IMR-90 (cell line): ENCODE measurements at regions not wholly inside any gene's neighbourhood (a gene's known extent, or its start where the extent isn't known, plus 50 kb on each side); places are given as distances from the start of the nearest gene placed in this dataset.

ENCODE experiments used
- ATAC-seq: fragments of 200-7000 bp; cut with Tn5 transposase; 2 replicates; pipeline ENCODE4 v1.9.1; 2020; ENCODE audit warnings: low read depth, mild to moderate bottlenecking, moderate library complexity
- BruUV-seq: library from RNA; stranded (reverse); fragments of 400-500 nt; replicated peaks from 2 replicates; lab custom pipeline; 2021; lab: Mats Ljungman, UMichigan
- CTCF ChIA-PET: fragments of 300-600 bp; formaldehyde crosslinking; extraction: SDS; loops from one replicate; lab custom pipeline; 2021; ENCODE audit warnings: antibody characterized with exemption; lab: Yijun Ruan, JAX
- POLR2A ChIA-PET: fragments of 300-600 bp; sonication (Branson Sonifier 250); formaldehyde crosslinking; loops from one replicate; lab custom pipeline; 2022; ENCODE audit warnings: antibody characterized with exemption; ENCODE audit not compliant: unreplicated experiment; lab: Charles Lee
- DNase-seq: peaks from one replicate; pipeline ENCODE4 v3.0.0; 2013
- H2AFZ ChIP-seq: replicated peaks from 2 replicates; pipeline ENCODE3; 2013; ENCODE audit warnings: low read length, mild to moderate bottlenecking; ENCODE audit not compliant: poor library complexity
- H2AK5ac ChIP-seq: 2 replicates; pipeline ENCODE4 v1.6.1; 2013; ENCODE audit warnings: low read depth, low read length, inconsistent platforms
- H2AK9ac ChIP-seq: replicated peaks from 2 replicates; pipeline ENCODE3; 2013; ENCODE audit warnings: mild to moderate bottlenecking, low read depth, low read length, moderate library complexity; ENCODE audit not compliant: poor library complexity
- H2BK120ac ChIP-seq: 2 replicates; pipeline ENCODE4 v1.6.1; 2013; ENCODE audit warnings: low read depth, low read length, inconsistent platforms
- H2BK15ac ChIP-seq: 3 replicates; pipeline ENCODE4 v1.6.1; 2013; ENCODE audit warnings: low read depth, low read length, inconsistent platforms
- H2BK20ac ChIP-seq: 2 replicates; pipeline ENCODE4 v1.6.1; 2013; ENCODE audit warnings: low read depth, mild to moderate bottlenecking, inconsistent platforms, low read length, moderate library complexity
- H2BK5ac ChIP-seq: 2 replicates; pipeline ENCODE4 v1.6.1; 2013; ENCODE audit warnings: mild to moderate bottlenecking, low read depth, low read length, inconsistent platforms; ENCODE audit not compliant: poor library complexity, severe bottlenecking
- H3K14ac ChIP-seq: replicated peaks from 2 replicates; pipeline ENCODE4 v1.6.1; 2013; ENCODE audit warnings: low read depth, low read length, inconsistent platforms
- H3K18ac ChIP-seq: 2 replicates; pipeline ENCODE4 v1.6.1; 2013; ENCODE audit warnings: low read depth, low read length, control low read depth
- H3K23ac ChIP-seq: 2 replicates; pipeline ENCODE4 v1.6.1; 2013; ENCODE audit warnings: low read depth, low read length, inconsistent platforms
- H3K27ac ChIP-seq: 2 replicates; pipeline ENCODE4 v1.5.1; 2013; ENCODE audit warnings: mild to moderate bottlenecking, control low read depth, low read length; ENCODE audit not compliant: insufficient read depth
- H3K27me3 ChIP-seq: 2 replicates; pipeline ENCODE4 v1.6.1; 2013; ENCODE audit warnings: low read length; ENCODE audit not compliant: control insufficient read depth, insufficient read depth
- H3K36me3 ChIP-seq: 2 replicates; pipeline ENCODE4 v1.6.1; 2013; ENCODE audit warnings: low read length, mixed read lengths; ENCODE audit not compliant: control insufficient read depth, insufficient read depth
- H3K4ac ChIP-seq: 2 replicates; pipeline ENCODE4 v1.6.1; 2013; ENCODE audit warnings: low read depth, low read length, inconsistent platforms
- H3K4me1 ChIP-seq: 2 replicates; pipeline ENCODE4 v1.6.1; 2013; ENCODE audit warnings: low read length, mixed read lengths; ENCODE audit not compliant: control insufficient read depth, insufficient read depth
- H3K4me2 ChIP-seq: 2 replicates; pipeline ENCODE4 v1.6.1; 2013; ENCODE audit warnings: low read depth, mild to moderate bottlenecking, control low read depth, low read length, moderate library complexity
- H3K4me3 ChIP-seq: 2 replicates; pipeline ENCODE4 v1.5.1; 2013; ENCODE audit warnings: low read depth, mild to moderate bottlenecking, control low read depth, low read length, moderate library complexity; ENCODE audit not compliant: insufficient read depth
- H3K56ac ChIP-seq: 2 replicates; pipeline ENCODE4 v1.6.1; 2013; ENCODE audit warnings: low read length, inconsistent platforms; ENCODE audit not compliant: insufficient read depth; ENCODE audit errors: extremely low read depth
- H3K79me1 ChIP-seq, 2 experiments: 2 replicates each; pipeline ENCODE4 v1.6.1; 2013; ENCODE audit warnings: low read length in 2 of 2, inconsistent platforms in 1 of 2, low read depth in 1 of 2
- H3K9ac ChIP-seq: 2 replicates; pipeline ENCODE4 v1.6.1; 2013; ENCODE audit warnings: low read depth, low read length, control low read depth
- H3K9me1 ChIP-seq: 2 replicates; pipeline ENCODE4 v1.6.1; 2013; ENCODE audit warnings: low read length, inconsistent platforms; ENCODE audit not compliant: insufficient read depth
- H3K9me3 ChIP-seq: 2 replicates; pipeline ENCODE4 v1.6.1; 2013; ENCODE audit warnings: low read length; ENCODE audit not compliant: control insufficient read depth, insufficient read depth
- H4K20me1 ChIP-seq: 2 replicates; pipeline ENCODE4 v1.6.1; 2013; ENCODE audit warnings: low read length, inconsistent platforms; ENCODE audit not compliant: insufficient read depth
- H4K5ac ChIP-seq: 2 replicates; pipeline ENCODE4 v1.6.1; 2013; ENCODE audit warnings: mild to moderate bottlenecking, low read depth, low read length, control low read depth
- H4K8ac ChIP-seq, 2 experiments: 2 replicates each; pipeline ENCODE4 v1.6.1; 2013; ENCODE audit warnings: low read depth in 2 of 2, low read length in 2 of 2, control low read depth in 1 of 2, inconsistent platforms in 1 of 2
- H4K91ac ChIP-seq: 2 replicates; pipeline ENCODE4 v1.6.1; 2013; ENCODE audit warnings: low read depth, low read length, inconsistent platforms; ENCODE audit not compliant: insufficient read depth
- BHLHE40 ChIP-seq: fragments of 150-350 bp; IDR thresholded peaks from 2 replicates; pipeline ENCODE4 v1.6.1; 2016; ENCODE audit warnings: mild to moderate bottlenecking, low read depth, low read length
- CEBPB ChIP-seq: IDR thresholded peaks from 2 replicates; pipeline ENCODE4 v1.6.1; 2012; ENCODE audit warnings: low read depth, low read length, improper control_type of control experiment
- CHD1 ChIP-seq: IDR thresholded peaks from 2 replicates; pipeline ENCODE4 v1.6.1; 2012; ENCODE audit warnings: low read depth, low read length, improper control_type of control experiment
- FOS ChIP-seq: fragments of 150-350 bp; IDR thresholded peaks from 2 replicates; pipeline ENCODE4 v1.6.1; 2016; ENCODE audit warnings: low read depth, low read length
- MAFK ChIP-seq: IDR thresholded peaks from 2 replicates; pipeline ENCODE4 v1.6.1; 2012; ENCODE audit warnings: low read depth, low read length, improper control_type of control experiment
- MAZ ChIP-seq: IDR thresholded peaks from 2 replicates; pipeline ENCODE4 v1.6.1; 2012; ENCODE audit warnings: low read depth, mild to moderate bottlenecking, low read length, improper control_type of control experiment, moderate library complexity, borderline replicate concordance
- NFE2L2 ChIP-seq: fragments of 150-350 bp; IDR thresholded peaks from 2 replicates; pipeline ENCODE4 v1.6.1; 2016; ENCODE audit warnings: low read depth, mild to moderate bottlenecking, low read length
- POLR2A ChIP-seq: IDR thresholded peaks from 2 replicates; pipeline ENCODE4 v1.6.1; 2012; ENCODE audit warnings: mild to moderate bottlenecking, low read depth, low read length
- RAD21 ChIP-seq: IDR thresholded peaks from 2 replicates; pipeline ENCODE4 v1.6.1; 2012; ENCODE audit warnings: low read length, improper control_type of control experiment
- RCOR1 ChIP-seq: IDR thresholded peaks from 2 replicates; pipeline ENCODE4 v1.6.1; 2012; ENCODE audit warnings: mild to moderate bottlenecking, low read length, improper control_type of control experiment; ENCODE audit not compliant: insufficient replicate concordance
- RFX5 ChIP-seq: IDR thresholded peaks from 2 replicates; pipeline ENCODE4 v1.8.0; 2012; ENCODE audit warnings: low read depth, mild to moderate bottlenecking, low read length, moderate library complexity
- SMC3 ChIP-seq: fragments of 150-350 bp; IDR thresholded peaks from 2 replicates; pipeline ENCODE4 v1.6.1; 2016; ENCODE audit warnings: low read depth, mild to moderate bottlenecking, antibody characterized with exemption, low read length, moderate library complexity
- USF2 ChIP-seq: fragments of 150-350 bp; IDR thresholded peaks from 2 replicates; pipeline ENCODE4 v1.6.1; 2017; ENCODE audit warnings: mild to moderate bottlenecking, antibody characterized with exemption, low read length, low read depth
- WGBS, 2 experiments: methylation state at CpG; one replicate each; pipeline versions ENCODE4 v1.1.5 to v1.1.7; 2013; ENCODE audit warnings: missing lambda C conversion rate in 2 of 2; ENCODE audit not compliant: insufficient read length in 1 of 2; ENCODE audit errors: extremely low coverage in 2 of 2; 5-methylcytosine and 5-hydroxymethylcytosine counted together
- dilution Hi-C: fragments of 300-500 bp; cut with HindIII; formaldehyde crosslinking; loops from one replicate; pipeline ENCODE4 v1.14.3; 2018; ENCODE audit warnings: low sequenced_read_pairs; ENCODE audit not compliant: unreplicated experiment
- in situ Hi-C: fragments of 300-500 bp; cut with MboI; formaldehyde crosslinking; loops from 3 replicates; pipeline ENCODE4 v1.14.3; 2019; ENCODE audit warnings: low sequenced_read_pairs, inconsistent platforms, mixed read lengths
- intact Hi-C: fragments of 100-400 bp; cut with micrococcal nuclease; formaldehyde crosslinking; loops from 2 replicates; pipeline ENCODE4 v1.10.0; 2022
- TF ChIP-seq, protein P1 (sequence below): fragments of 150-350 bp; IDR thresholded peaks from 2 replicates; pipeline ENCODE4 v1.6.1; 2016; ENCODE audit warnings: low read depth, mild to moderate bottlenecking, low read length, moderate library complexity, borderline replicate concordance
- TF ChIP-seq, protein P2 (sequence below): conservative IDR thresholded peaks from 2 replicates; pipeline ENCODE4 v1.5.1; 2012; ENCODE audit warnings: mild to moderate bottlenecking, low read depth, low read length, improper control_type of control experiment

- TF ChIP-seq, protein P1, sequence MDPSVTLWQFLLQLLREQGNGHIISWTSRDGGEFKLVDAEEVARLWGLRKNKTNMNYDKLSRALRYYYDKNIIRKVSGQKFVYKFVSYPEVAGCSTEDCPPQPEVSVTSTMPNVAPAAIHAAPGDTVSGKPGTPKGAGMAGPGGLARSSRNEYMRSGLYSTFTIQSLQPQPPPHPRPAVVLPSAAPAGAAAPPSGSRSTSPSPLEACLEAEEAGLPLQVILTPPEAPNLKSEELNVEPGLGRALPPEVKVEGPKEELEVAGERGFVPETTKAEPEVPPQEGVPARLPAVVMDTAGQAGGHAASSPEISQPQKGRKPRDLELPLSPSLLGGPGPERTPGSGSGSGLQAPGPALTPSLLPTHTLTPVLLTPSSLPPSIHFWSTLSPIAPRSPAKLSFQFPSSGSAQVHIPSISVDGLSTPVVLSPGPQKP = no peak
- TF ChIP-seq MAFK = no peak
- TF ChIP-seq CEBPB = no peak
- TF ChIP-seq POLR2A = no peak
- TF ChIP-seq MAZ = no peak
- no peak for TF ChIP-seq RFX5
- TF ChIP-seq RAD21 = no peak
- TF ChIP-seq FOS = no peak
- TF ChIP-seq, protein P2, sequence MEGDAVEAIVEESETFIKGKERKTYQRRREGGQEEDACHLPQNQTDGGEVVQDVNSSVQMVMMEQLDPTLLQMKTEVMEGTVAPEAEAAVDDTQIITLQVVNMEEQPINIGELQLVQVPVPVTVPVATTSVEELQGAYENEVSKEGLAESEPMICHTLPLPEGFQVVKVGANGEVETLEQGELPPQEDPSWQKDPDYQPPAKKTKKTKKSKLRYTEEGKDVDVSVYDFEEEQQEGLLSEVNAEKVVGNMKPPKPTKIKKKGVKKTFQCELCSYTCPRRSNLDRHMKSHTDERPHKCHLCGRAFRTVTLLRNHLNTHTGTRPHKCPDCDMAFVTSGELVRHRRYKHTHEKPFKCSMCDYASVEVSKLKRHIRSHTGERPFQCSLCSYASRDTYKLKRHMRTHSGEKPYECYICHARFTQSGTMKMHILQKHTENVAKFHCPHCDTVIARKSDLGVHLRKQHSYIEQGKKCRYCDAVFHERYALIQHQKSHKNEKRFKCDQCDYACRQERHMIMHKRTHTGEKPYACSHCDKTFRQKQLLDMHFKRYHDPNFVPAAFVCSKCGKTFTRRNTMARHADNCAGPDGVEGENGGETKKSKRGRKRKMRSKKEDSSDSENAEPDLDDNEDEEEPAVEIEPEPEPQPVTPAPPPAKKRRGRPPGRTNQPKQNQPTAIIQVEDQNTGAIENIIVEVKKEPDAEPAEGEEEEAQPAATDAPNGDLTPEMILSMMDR = no peak
- TF ChIP-seq SMC3 = no peak
- TF ChIP-seq CHD1 = no peak
- no peak for TF ChIP-seq NFE2L2
- TF ChIP-seq RCOR1 = no peak
- no peak for TF ChIP-seq BHLHE40
- TF ChIP-seq USF2 = no peak
- DNase-seq (no peak), ATAC-seq (no peak)
- H3K4ac ChIP-seq = no peak overlapping the region
- H4K20me1 ChIP-seq = no peaks in the 10 kb centered on the region
- no peak overlapping the region for H2AK5ac ChIP-seq
- H4K5ac ChIP-seq = no peak overlapping the region
- no peaks in the 10 kb centered on the region for H3K36me3 ChIP-seq
- H3K9me3 ChIP-seq = no peaks in the 10 kb centered on the region
- H2BK5ac ChIP-seq = no peak overlapping the region
- no peaks in the 10 kb centered on the region for H3K27me3 ChIP-seq
- H4K8ac ChIP-seq = no peak overlapping the region
- in situ Hi-C loops = no loop called here
- no peaks in the 10 kb centered on the region for H3K4me1 ChIP-seq
- no peak overlapping the region for H3K27ac ChIP-seq
- no peak overlapping the region for H3K9ac ChIP-seq
- no peak overlapping the region for H4K91ac ChIP-seq
- H3K18ac ChIP-seq = no peak overlapping the region
- no peak overlapping the region for H3K56ac ChIP-seq
- H3K9me1 ChIP-seq = no peaks in the 10 kb centered on the region
- H2BK120ac ChIP-seq = no peak overlapping the region
- no peaks in the 10 kb centered on the region for H3K79me1 ChIP-seq
- no peak overlapping the region for H2AFZ ChIP-seq
- H2AK9ac ChIP-seq = no peak overlapping the region
- no peak overlapping the region for H3K4me3 ChIP-seq
- H3K14ac ChIP-seq = no peak overlapping the region
- dilution Hi-C loops = no loop called here
- no peak overlapping the region for H3K23ac ChIP-seq
- intact Hi-C loops = no loop called here
- H2BK15ac ChIP-seq = no peak overlapping the region
- 86% methylated on average over 1 of the region's 2 CpGs; no CpG with 5 or more reads in 1 of the 2 experiments for whole genome bisulfite sequencing, 2 experiments
- CTCF ChIA-PET = no interaction called here
- H2BK20ac ChIP-seq = no peak overlapping the region
- BruUV-seq = no TSS peak
- no peak overlapping the region for H3K4me2 ChIP-seq
- POLR2A ChIA-PET = no interaction called here
Measured at GRCh38 chr3:78540485-78540884, 1227.3 kb downstream of the ROBO1 start.
